ENCODE measurements at regions not wholly inside any gene's neighbourhood (a gene's known extent, or its start where the extent isn't known, plus 50 kb on each side); places are given as distances from the start of the nearest gene placed in this dataset.

DNA sequence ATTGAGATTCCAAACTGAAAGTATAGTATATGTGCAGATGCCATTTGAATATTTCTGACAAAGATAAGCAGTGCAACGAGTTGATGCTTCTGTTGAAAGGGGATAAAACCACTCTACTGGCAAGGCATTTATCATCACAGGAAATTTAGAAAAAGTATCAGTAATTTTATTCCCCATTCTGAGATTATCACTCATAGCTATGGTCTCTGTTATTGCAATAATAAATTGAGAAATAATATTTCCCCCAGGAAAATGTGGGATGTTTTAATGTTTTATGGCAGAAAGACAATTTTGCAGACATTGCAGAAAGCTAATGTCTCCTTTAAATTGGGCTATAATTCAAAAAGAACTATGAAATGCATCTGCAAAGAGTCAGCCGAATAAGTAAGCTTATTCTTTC lies 1612.7 kb upstream of the ACO1 start:
- Mint-ChIP-seq H3K4me1 (no peaks in the 10 kb centered on the region), H3K27ac (no peak overlapping the region), H3K36me3 (peaks cover 6% of the 10 kb centered on the region), H3K4me3 (no peak overlapping the region), H3K27me3 (ENCODE audit: low read depth in 2 of 2) (no peaks in the 10 kb centered on the region), H3K9me3 (peaks cover 5 to 8% of the 10 kb centered on the region in 2 donors)
- DNase-seq (no peak), ATAC-seq (no peak)
- Histone ChIP-seq H3K27me3 (ENCODE audit: control insufficient read depth, insufficient read depth, low read length) (no peaks in the 10 kb centered on the region), H3K36me3 (ENCODE audit: control insufficient read depth, insufficient read depth, low read length) (no peaks in the 10 kb centered on the region), H3K4me1 (ENCODE audit: control insufficient read depth, insufficient read depth, low read length) (no peaks in the 10 kb centered on the region), H3K9me3 (ENCODE audit: control insufficient read depth, insufficient read depth, low read length) (no peaks in the 10 kb centered on the region), H3K4me3 (ENCODE audit: low read length) (no peak overlapping the region), H3K27ac (ENCODE audit: low read length) (no peak overlapping the region)
- intact Hi-C loops (cut with micrococcal nuclease): no loop called here
- no peak for TF ChIP-seq CTCF (IDR thresholded peaks at IDR 0.05)
- 100% methylated on average over 1 of the region's 2 CpGs for WGBS (ENCODE audit: insufficient coverage)

DNA sequence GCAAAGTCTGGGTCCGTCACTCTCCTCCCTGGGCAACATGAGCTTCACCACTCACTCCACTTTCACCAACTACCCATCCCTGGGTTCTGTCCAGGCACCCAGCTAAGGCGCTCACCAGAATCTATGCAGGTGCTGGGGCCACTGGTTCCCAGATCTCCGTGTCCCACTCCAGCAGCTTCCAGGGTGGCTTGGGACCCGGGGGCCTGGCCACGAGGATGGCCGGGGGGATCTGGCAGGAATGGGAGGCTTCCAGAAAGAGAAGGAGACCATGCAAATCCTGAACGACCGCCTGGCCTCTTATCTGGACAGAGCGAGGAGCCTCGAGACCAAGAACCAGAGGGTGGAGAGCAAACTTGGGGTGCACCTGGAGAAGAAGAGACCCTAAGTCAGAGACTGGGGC lies 1611.0 kb upstream of the ACO1 start:
- no peak for ATAC-seq
- Mint-ChIP-seq H3K4me1 (no peaks in the 10 kb centered on the region), H3K36me3 (peaks cover 6% of the 10 kb centered on the region), H3K27ac (no peak overlapping the region), H3K27me3 (ENCODE audit: low read depth in 2 of 2) (no peaks in the 10 kb centered on the region), H3K4me3 (no peak overlapping the region), H3K9me3 (peaks cover 5 to 8% of the 10 kb centered on the region in 2 donors)
- intact Hi-C loops (cut with micrococcal nuclease): no loop called here
- WGBS (ENCODE audit: insufficient coverage): 89% methylated on average over 10 of the region's 10 CpGs
- no peaks in the 10 kb centered on the region for H3K9me3 ChIP-seq (ENCODE audit: control insufficient read depth, insufficient read depth, low read length)
- no peak for DNase-seq
- TF ChIP-seq CTCF (IDR thresholded peaks at IDR 0.05): no peak
- H3K4me1 ChIP-seq (ENCODE audit: control insufficient read depth, insufficient read depth, low read length): no peaks in the 10 kb centered on the region
- no peaks in the 10 kb centered on the region for H3K27me3 ChIP-seq (ENCODE audit: control insufficient read depth, insufficient read depth, low read length)
- no peak overlapping the region for H3K4me3 ChIP-seq (ENCODE audit: low read length)
- no peaks in the 10 kb centered on the region for H3K36me3 ChIP-seq (ENCODE audit: control insufficient read depth, insufficient read depth, low read length)
- H3K27ac ChIP-seq (ENCODE audit: low read length): no peak overlapping the region

DNA sequence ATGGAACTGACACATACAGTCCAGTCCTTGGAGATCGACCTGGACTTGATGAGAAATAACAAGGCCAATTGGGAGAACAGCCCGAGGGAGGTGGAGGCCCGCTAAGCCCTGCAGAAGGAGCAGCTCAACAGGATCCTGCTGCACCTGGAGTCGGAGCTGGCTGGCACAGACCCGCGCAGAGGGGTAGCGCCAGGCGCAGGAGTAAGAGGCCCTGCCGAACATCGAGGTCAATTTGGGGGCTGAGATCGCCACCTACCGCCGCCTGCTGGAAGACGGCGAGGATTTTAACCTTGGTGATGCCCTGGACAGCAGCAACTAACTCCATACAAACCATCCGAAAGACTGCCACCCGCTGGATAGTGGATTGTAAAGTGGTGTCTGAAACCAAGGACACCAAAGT lies 1610.1 kb upstream of the ACO1 start:
- H3K9me3 ChIP-seq (ENCODE audit: control insufficient read depth, insufficient read depth, low read length): no peaks in the 10 kb centered on the region
- H3K27me3 Mint-ChIP-seq (ENCODE audit: low read depth in 2 of 2): no peaks in the 10 kb centered on the region
- H3K27ac ChIP-seq (ENCODE audit: low read length): no peak overlapping the region
- no peak for DNase-seq
- H3K27me3 ChIP-seq (ENCODE audit: control insufficient read depth, insufficient read depth, low read length): no peaks in the 10 kb centered on the region
- WGBS (ENCODE audit: insufficient coverage): 82% methylated on average over 17 of the region's 17 CpGs
- no peak for ATAC-seq
- no peak overlapping the region for H3K27ac Mint-ChIP-seq
- no peak overlapping the region for H3K4me3 ChIP-seq (ENCODE audit: low read length)
- no peaks in the 10 kb centered on the region for H3K4me1 Mint-ChIP-seq
- no peak for TF ChIP-seq CTCF (IDR thresholded peaks at IDR 0.05)
- intact Hi-C loops (cut with micrococcal nuclease): no loop called here
- no peaks in the 10 kb centered on the region for H3K36me3 Mint-ChIP-seq
- peaks cover 2 to 5% of the 10 kb centered on the region in 2 donors for H3K9me3 Mint-ChIP-seq
- no peaks in the 10 kb centered on the region for H3K4me1 ChIP-seq (ENCODE audit: control insufficient read depth, insufficient read depth, low read length)
- no peaks in the 10 kb centered on the region for H3K36me3 ChIP-seq (ENCODE audit: control insufficient read depth, insufficient read depth, low read length)
- no peak overlapping the region for H3K4me3 Mint-ChIP-seq

GRCh38 chr9:30775236-30775635 lies 1609.2 kb upstream of the ACO1 start:
- Histone ChIP-seq H3K27ac (ENCODE audit: low read length) (no peak overlapping the region), H3K27me3 (ENCODE audit: control insufficient read depth, insufficient read depth, low read length) (no peaks in the 10 kb centered on the region), H3K36me3 (ENCODE audit: control insufficient read depth, insufficient read depth, low read length) (no peaks in the 10 kb centered on the region), H3K4me3 (ENCODE audit: low read length) (no peak overlapping the region), H3K4me1 (ENCODE audit: control insufficient read depth, insufficient read depth, low read length) (no peaks in the 10 kb centered on the region), H3K9me3 (ENCODE audit: control insufficient read depth, insufficient read depth, low read length) (no peaks in the 10 kb centered on the region)
- Mint-ChIP-seq H3K27ac (no peak overlapping the region), H3K27me3 (ENCODE audit: low read depth in 2 of 2) (no peaks in the 10 kb centered on the region), H3K4me1 (no peaks in the 10 kb centered on the region), H3K4me3 (no peak overlapping the region), H3K9me3 (peaks cover 2 to 5% of the 10 kb centered on the region in 2 donors), H3K36me3 (no peaks in the 10 kb centered on the region)
- WGBS (ENCODE audit: insufficient coverage): 40% methylated on average over 1 of the region's 1 CpG
- DNase-seq (no peak), ATAC-seq (no peak)
- no peak for TF ChIP-seq CTCF (IDR thresholded peaks at IDR 0.05)
- intact Hi-C loops (cut with micrococcal nuclease): no loop called here
